GM13976 (cell line): ENCODE measurements at regions not wholly inside any gene's neighbourhood (a gene's known extent, or its start where the extent isn't known, plus 50 kb on each side); places are given as distances from the start of the nearest gene placed in this dataset.

Experiments used
- DNase-seq: peaks from one replicate; pipeline ENCODE4 v3.0.0; 2012; ENCODE audit warnings: low spot score
- CTCF ChIP-seq: IDR thresholded peaks from 2 replicates; pipeline ENCODE4 v1.5.1; 2012; ENCODE audit warnings: borderline replicate concordance, mild to moderate bottlenecking; ENCODE audit not compliant: insufficient read depth; ENCODE audit errors: extremely low read depth, missing control alignments, control extremely low read depth
- in situ Hi-C: fragments of 300-500 bp; cut with MboI; formaldehyde crosslinking; loops from one replicate; pipeline ENCODE4 v1.12.0; 2022; ENCODE audit warnings: low sequenced_read_pairs, mixed read lengths, inconsistent platforms; ENCODE audit not compliant: unreplicated experiment

- DNase-seq: no peak
- in situ Hi-C loops: no loop called here
- TF ChIP-seq CTCF: no peak
Measured at GRCh38 chr10:108631332-108631731, 1292.0 kb downstream of the XPNPEP1 start.

- TF ChIP-seq CTCF: no peak
- no peak for DNase-seq
- in situ Hi-C loops: no loop called here
Measured at GRCh38 chr10:108629834-108630233, 1293.5 kb downstream of the XPNPEP1 start.

- no peak for DNase-seq
- in situ Hi-C loops: no loop called here
- no peak for TF ChIP-seq CTCF
Measured at GRCh38 chr10:108624052-108624451, 1299.3 kb downstream of the XPNPEP1 start.

DNA sequence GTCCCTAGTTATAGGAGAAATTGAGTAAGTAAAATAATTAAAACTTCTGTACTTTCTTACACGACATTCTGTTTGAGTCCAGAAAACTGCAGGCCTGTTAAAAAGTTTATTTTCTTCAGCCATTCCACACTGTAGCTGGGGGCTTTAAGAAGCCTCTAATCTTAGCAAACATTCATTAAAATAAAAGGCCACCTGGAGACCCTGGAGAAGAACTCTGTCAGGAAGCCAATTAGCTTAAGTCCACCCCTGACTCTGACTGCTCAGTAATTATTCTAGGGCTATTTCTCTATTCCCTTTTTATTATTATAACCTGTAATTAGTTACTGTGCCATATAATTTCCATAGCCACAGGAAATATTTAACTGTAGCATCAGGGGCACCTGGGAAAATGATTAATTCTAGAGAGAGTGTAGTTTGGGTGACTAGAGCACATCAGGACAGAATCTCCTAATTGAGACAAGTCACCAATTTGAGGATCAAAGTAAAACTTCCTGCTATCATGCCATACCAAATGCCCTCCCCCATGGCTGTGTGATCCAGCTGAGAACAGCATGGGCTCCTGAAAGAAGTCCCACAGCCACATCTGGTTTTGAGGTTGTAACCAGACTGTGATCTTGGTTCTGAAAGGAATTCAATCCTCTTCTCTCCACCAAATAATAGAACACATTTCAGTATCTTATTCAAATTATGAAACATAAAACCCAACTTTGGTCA lies 1302.3 kb downstream of the XPNPEP1 start:
- TF ChIP-seq CTCF: no peak
- in situ Hi-C loops: no loop called here
- no peak for DNase-seq

DNA sequence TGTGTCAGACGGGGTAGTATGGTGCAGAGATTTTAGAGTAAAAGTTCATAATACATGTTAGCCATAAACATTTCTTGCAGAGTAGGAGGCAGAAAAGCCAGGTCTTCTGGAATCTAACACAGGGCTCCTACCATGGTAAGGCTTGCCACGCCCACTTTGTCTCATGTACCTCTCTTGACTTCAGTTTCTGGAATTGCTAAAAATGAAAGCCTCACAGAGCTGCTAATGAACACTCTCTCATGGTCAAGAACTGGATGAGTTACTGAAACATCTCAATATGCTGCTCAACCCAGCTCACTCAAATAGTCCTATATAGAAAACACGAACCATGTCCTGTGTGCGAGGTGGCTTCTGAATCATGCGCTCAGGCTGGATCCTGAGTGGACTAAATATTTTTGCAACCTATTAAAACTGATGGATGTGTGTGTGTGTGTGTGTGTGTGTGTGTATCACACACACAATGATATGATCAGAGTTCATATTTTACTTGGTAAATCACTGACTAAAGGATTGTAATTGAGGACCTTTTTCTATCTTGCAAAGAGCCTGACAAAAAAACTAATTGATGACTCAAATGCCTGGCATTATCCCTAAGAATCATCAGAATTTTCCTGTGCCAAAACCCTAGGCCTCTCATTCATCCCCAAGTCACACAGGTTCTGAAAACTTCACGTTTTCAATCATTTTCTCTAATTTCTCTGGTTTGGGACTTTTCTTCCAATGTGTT lies 1306.6 kb downstream of the XPNPEP1 start:
- DNase-seq: no peak
- in situ Hi-C loops: no loop called here
- no peak for TF ChIP-seq CTCF

DNA sequence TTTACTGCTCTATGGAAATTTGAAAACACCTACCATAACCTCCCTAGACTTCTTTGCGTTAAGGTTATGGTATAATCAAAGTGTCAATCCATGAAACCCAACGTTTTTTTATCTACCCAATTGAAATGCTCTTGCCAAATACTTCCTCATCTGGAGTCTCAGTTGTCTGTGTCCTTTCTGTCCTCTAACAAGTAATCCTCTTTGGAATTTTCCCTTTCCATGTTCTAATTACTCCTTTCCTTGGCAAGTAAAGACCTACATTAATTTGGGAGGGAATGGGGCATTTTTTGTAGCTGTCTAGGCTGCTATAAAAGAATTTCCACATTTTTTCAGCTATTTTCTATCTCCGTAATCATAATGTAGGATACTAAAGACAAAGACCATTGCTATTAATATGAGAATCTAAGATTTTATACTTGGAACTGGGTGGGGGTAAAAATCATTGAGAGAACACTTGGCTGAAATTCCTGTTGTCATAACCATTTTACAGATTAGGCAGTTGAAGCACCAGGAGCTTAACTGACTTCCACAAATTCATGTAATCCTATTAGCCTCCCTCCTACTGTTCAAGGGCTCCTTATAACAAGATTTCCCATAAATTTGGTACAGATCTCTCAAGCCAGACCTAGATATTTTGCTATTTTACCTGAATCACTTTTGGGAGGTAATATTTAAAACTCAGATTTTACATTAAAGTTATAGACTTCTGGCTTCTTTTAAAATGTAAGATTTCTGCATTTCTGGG lies 1307.6 kb downstream of the XPNPEP1 start:
- TF ChIP-seq CTCF: no peak
- in situ Hi-C loops: no loop called here
- DNase-seq: no peak
